Uterus (tissue), 2 donors: ENCODE measurements at regions not wholly inside any gene's neighbourhood (a gene's known extent, or its start where the extent isn't known, plus 50 kb on each side); places are given as distances from the start of the nearest gene placed in this dataset.

ENCODE experiments used
- POLR2A ChIP-seq, 2 donors: fragments of 450-650 bp; IDR thresholded peaks; one replicate each; pipeline ENCODE4 v1.6.1; 2016; ENCODE audit warnings: antibody characterized with exemption in 2 of 2, mild to moderate bottlenecking in 1 of 2, moderate library complexity in 1 of 2
- TF ChIP-seq, protein P1 (sequence below), 4 experiments: fragments of 200-600 bp in 2 of 4; fragments of 450-650 bp in 2 of 4; sonication (generic) in 2 of 4; IDR thresholded peaks; one replicate each; pipeline ENCODE4 v1.5.1; 2016 to 2019; ENCODE audit warnings: antibody characterized with exemption in 4 of 4, mild to moderate bottlenecking in 2 of 4, moderate library complexity in 1 of 4

GRCh38 chr3:177924261-177924660, 612.0 kb upstream of the KCNMB2 start:
- TF ChIP-seq, protein P1, sequence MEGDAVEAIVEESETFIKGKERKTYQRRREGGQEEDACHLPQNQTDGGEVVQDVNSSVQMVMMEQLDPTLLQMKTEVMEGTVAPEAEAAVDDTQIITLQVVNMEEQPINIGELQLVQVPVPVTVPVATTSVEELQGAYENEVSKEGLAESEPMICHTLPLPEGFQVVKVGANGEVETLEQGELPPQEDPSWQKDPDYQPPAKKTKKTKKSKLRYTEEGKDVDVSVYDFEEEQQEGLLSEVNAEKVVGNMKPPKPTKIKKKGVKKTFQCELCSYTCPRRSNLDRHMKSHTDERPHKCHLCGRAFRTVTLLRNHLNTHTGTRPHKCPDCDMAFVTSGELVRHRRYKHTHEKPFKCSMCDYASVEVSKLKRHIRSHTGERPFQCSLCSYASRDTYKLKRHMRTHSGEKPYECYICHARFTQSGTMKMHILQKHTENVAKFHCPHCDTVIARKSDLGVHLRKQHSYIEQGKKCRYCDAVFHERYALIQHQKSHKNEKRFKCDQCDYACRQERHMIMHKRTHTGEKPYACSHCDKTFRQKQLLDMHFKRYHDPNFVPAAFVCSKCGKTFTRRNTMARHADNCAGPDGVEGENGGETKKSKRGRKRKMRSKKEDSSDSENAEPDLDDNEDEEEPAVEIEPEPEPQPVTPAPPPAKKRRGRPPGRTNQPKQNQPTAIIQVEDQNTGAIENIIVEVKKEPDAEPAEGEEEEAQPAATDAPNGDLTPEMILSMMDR (IDR thresholded peaks at IDR 0.05): no peak
- no peak for TF ChIP-seq POLR2A (IDR thresholded peaks at IDR 0.05)
